Stimulated activated CD8-positive, alpha-beta memory T cell treated with anti-CD3 and anti-CD28 coated beads, Interleukin-15, amount 100 ng/mL, for 48 hours (primary cell): ENCODE measurements at regions not wholly inside any gene's neighbourhood (a gene's known extent, or its start where the extent isn't known, plus 50 kb on each side); places are given as distances from the start of the nearest gene placed in this dataset.

Experiments used
- DNase-seq, 2 donors: peaks; one replicate each; pipeline ENCODE4 v3.0.0-alpha.2; 2020; ENCODE audit warnings: low read depth in 2 of 2

DNA sequence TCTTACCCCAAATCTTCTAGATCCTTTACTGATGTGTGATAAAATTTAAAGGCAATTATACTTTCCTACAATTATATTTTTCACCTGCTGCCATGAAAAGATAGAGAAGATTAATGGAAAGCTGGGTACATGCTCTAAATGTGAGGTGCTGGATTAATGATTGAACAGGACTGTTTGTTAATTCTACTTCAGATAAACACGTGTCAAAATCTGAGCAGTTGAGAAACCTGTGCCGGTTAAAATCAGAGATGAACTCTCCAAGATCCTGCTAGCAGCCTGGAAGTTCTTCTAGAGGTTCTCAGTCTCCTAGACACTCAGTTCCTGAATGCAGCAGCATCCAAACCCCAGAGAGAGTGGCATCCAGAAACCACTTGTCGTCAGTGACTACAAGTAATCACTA, 69.2 kb downstream of the INHBA start:
- no peak for DNase-seq

DNA sequence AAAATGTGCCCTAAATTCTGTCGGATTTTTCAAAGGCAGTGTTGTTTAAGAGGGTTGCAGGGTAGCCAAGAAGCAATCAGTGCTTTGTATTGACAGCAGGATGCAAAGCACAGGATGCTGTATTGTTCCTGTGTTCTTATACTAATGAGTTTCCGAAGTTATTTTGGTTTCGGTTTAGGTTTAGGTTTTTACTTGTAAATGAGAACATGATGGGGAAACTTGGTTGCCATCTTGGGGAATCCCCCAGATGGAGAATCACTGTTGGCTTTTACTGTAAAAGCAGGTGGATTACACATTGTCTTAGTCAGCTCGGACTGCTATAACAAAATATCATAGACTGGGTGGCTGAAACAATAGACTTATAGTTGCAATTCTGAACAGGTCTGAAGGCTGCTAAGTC, 72.1 kb downstream of the INHBA start:
- DNase-seq = no peak

GRCh38 chr7:41629711-41630111, 73.2 kb downstream of the INHBA start:
- no peak for DNase-seq

DNA sequence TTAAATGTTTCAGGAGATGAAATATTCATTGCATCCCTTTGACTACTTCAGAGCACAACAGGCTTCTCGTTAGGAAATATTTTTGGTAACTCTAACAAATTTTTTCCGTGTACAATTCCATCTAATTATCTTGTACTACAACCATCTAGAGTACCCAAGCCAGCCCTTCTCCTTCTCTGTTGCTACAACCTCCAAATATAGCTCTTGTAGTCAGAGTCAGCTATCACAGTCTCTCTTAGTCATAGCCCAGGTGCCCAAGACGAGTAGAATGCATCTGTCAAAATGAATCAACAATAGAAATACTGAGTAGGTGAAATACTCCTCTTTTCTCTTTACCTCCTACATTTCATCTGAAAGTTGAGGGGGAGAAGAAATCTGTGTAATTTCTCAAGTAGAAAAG, 74.0 kb downstream of the INHBA start:
- no peak for DNase-seq

- DNase-seq = no peak
Measured at GRCh38 chr7:41627645-41628298, 75.1 kb downstream of the INHBA start.

DNA sequence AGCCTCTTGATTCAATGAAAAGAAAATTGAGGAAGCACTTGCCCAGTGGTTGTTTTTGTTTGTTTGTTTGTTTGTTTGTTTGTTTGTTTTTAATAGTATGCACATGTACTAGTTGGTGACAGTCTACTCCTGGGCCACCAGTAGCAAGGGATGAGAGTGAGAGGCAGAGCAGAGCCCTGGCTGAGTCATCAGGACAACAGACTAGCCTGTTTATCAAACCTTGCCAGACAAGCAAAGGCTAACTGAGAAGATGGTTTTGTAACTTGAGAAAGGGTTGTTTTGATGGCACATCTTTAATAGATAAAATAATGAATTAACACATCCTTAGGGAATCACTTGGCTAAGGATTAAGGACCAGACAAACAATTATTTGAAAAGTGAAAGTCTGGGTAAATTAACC, 78.1 kb downstream of the INHBA start:
- DNase-seq = no peak

DNA sequence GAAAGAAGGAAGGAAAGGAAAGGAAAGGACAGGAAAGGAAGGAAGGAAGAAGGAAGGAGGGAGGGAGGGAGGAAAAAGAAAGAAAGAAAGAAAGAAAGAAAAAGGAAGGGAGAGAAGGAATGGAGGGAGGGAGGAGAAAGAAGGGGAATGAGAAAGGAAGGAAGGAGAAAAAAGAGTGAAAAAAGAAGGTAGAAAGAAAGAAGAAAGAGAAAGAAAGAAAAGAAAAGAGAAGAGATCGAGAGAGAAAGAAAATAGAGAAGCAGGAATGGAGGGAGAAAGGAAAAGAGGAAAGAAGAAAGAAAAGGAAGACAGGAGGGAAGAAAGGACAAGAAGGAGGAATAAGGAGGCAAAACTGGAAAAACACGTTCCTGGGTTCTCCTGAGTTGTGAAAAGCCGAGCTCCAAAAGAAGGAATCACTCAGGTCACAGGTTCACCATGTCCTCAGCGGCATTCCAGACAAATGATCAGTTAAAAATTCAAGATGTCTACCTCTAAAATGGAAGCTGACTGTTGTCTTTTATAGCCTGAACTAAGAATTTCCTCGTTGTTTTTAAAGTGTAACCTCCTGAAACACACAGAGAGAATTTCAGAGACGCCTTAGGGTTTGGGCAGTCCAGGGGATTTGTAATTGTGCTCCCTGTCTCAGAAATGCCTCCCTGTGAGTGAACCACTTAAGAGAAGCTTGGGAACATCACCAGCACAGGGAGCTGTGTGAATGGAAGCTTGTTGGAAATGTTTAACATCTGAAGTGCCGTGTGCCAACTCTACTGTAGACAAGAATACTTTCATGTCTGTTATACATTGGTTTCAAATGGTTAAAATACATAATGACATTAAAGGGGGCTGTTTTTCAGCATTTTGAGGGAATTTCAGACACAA, 80.7 kb downstream of the INHBA start:
- DNase-seq = no peak

GRCh38 chr7:41617987-41618386, 84.9 kb downstream of the INHBA start:
- DNase-seq = no peak

GRCh38 chr7:41612798-41613197, 90.1 kb downstream of the INHBA start:
- DNase-seq = no peak

GRCh38 chr7:41612386-41612785, 90.5 kb downstream of the INHBA start:
- DNase-seq = no peak

DNA sequence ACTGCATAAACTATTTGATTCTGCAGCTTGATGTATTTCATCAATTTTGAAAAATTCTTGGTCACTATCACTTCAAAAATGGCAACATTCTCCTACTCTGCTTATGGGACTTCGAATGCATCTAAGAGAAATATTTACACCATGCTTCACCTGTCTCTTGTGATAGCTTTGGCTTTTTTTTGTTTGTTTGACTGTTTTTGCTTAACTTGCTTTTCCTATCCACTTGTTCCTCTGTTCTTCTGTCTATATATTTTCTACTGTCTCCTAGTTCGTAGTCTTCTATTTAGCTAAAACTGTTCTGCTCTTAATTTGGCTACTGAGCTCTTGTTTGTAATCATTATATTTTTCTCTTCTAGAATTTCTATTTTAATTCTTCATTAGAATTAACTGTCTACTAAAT, 94.4 kb downstream of the INHBA start:
- DNase-seq = no peak

DNA sequence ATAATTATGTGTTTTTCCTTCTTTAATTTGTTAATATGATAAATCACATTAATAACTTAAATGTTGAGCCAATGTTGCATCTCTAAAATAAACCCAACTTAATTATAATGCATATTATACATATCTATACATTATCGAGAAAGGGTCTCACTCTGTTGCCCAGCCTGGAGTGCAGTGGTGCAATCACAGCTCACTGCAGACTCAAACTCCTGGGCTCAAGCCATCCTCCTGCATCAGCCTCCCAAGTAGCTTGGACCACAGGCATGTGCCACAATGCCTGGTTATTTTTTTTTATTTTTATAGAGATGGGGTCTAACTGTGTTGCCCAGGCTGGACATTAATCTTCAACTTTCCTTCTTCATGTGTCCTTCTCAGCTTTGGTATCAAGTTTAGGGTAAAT, 98.9 kb downstream of the INHBA start:
- DNase-seq = no peak

DNA sequence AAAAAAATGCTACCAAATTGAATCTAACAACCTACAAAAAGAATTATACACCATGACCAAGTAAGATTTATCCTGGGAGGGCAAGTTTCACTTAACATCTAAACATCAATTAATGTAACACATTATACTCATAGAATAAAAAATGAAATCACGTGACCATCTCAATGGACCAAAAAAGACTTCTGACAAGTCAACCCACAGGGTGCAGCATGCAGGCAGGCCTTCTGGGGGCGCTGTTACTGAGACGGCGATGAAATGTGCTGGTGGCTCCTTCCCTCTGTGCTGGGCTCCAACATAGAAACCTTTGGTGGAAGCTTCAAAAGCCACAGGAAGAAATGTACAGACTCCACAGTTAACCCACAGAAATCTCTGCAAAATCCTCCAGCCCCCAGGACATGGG, 103.1 kb downstream of the INHBA start:
- DNase-seq = no peak

- DNase-seq = no peak
Measured at GRCh38 chr7:41592794-41593193, 110.1 kb downstream of the INHBA start.

DNA sequence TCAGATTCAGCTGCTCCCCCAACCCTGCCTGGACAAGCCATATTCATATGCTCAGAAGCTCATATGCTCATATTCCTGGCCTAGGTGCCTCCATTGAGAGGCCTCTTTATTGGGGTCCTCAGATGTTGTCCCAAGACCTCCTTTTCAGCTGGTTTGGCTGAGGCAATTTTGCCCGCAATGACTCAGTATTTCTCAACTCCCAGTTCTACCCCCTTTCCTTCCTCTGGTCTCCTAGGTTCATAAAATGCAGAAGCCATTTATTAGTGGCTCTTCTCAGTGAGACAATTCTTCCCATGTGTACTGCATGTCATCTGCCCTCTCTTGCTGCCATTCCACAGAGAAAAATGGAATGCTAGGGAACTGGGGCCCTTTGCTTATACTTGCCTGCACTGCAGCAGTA, 110.7 kb downstream of the INHBA start:
- no peak for DNase-seq

GRCh38 chr7:41590986-41591385, 111.9 kb downstream of the INHBA start:
- DNase-seq = no peak

DNA sequence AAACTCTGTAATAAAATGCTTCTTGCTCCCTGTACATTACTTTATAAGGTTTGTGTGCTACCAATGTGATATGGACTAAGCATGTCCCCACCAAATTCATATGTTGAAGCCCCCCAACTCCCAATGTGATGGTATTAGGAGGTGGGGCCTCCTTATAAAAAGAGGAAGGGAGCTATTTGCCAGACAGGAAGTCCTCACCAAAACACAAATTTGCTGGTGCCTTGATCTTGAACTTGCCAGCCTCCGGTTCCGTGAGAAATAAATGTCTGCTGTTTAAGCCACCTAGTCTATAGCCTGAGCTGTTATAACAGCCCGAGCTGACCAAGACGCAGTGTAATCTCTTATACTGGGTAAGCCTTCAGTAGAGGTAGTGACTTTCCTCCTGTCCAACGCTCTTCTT, 114.5 kb downstream of the INHBA start:
- DNase-seq = no peak

DNA sequence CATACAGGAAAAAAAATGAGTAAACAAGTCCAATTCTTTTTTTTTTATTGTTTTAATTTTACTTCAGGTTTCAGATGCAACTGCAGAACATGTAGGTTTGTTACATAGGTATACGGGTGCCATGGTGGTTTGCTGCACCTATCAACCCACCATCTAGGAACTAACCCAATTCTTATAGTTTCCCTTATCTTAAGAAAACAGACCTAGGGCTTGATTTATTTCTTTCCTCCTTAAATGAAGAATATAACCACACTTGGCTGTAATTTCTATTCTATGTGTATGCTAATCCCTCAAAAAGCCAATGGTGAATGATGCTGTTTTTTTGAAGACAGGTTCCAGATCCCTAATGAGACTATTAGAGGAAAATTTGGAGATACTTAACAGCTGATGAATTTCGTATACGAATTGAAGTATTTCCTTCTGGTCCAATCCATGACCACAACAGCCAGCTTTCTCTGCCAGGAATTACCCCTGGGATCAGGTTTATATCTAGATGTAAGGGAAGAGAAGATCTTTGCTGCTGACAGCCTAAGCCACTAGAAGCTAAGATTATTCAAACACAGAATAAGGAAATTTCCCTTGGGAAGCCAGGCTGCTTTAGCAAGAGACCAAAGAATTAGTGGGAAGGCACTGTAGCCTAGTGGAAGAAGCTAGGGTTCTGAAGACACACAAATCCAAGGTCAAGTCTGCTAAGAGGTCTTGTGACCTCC, 115.8 kb downstream of the INHBA start:
- DNase-seq = no peak

DNA sequence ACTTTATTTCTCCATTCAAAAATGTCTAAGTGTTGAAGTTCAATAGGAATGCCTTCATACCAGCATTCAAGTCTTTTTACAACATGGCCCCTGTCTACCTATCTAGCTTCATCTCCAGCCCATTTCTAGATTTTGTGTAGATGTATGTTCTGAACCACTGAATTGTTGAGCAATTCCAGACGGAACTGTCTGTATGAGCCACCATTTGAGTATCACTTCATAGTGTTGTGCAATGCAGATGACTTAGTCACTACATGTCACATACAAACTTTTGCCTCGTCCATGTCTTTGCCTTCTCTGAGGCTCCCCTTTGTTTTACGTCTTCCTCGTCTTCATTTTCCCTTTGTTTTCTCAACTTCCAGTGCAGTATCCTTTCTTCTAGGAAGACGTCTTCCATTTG, 118.1 kb downstream of the INHBA start:
- no peak for DNase-seq

GRCh38 chr7:41582116-41582515, 120.8 kb downstream of the INHBA start:
- no peak for DNase-seq

DNA sequence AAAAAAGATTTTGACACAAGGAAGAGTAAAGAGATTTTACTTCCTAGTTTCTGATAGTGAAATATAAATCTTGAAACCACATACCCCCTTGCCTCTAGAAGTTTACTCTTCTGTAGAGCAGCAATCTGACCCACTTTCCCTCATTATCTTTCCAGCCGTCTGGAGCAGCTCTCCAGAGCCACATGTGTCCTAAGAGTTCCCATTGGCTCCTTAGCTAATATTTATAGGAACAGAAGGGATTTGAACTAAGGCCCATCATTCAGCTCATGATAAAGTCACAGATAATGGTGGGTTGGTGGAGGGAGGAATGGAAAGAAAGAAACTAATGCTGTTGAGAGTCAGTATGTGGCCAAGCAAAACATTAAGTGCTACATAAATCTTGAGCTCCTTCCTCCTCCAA, 121.8 kb downstream of the INHBA start:
- DNase-seq = no peak

DNA sequence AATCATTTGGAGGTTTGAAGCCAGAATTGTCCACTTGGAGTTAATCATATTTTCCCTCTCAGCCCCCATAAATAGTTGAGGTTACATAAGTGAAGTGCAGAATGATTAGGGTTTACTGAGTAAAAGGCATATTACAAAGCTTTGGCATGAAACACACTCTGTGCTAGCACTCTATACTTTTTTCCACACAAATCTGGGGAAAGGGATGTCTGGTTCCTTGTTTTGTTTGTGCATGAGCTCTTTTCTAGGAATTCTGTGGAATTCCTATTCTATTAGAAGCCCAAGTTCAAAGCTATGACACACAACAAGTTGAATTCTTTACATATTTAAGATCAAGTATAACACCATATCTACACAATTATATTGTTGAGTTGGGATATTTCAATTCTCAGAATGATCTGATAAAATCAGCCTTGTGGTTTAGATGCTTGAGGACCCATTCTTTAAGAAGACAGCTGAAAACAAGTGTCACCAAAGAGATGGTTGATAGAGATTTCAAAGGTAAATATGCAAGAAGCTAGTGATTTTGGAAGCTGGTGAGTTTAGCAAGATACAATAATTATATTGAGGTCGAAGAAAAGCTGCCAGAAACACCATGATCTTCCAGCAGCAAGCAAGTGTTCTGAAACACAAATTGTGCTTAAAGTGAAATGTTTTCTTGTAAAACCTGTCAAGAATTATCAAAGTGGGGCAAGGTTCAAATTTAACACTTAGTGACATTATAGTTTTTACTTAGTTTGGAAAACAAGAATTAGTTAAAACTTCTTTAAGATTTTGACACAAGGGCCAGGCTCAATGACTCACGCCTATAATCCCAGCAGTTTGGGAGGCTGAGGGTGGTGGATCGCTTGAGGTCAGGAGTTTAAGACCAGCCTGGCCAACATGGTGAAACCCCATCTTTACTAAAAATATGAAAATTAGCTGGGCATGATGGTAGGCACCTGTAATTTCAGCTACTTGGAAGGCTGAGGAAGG, 122.6 kb downstream of the INHBA start:
- no peak for DNase-seq
